DND-41 (cell line): ENCODE measurements at regions not wholly inside any gene's neighbourhood (a gene's known extent, or its start where the extent isn't known, plus 50 kb on each side); places are given as distances from the start of the nearest gene placed in this dataset.

Source experiments
- CTCF ChIP-seq: IDR thresholded peaks from 2 replicates; pipeline ENCODE4 v1.5.1; 2012; ENCODE audit warnings: borderline replicate concordance, low read length, moderate library complexity, mild to moderate bottlenecking; ENCODE audit not compliant: poor library complexity, severe bottlenecking; ENCODE audit errors: extremely low read depth
- EZH2 ChIP-seq: IDR thresholded peaks from 3 replicates; pipeline ENCODE4 v1.6.1; 2012; ENCODE audit warnings: borderline replicate concordance, low read depth, mild to moderate bottlenecking, moderate library complexity, low read length, inconsistent platforms; ENCODE audit not compliant: severe bottlenecking

GRCh38 chr18:76246590-76246989, 248.5 kb downstream of the ZNF516 start:
- TF ChIP-seq EZH2 (no peak), CTCF (no peak)
